SH-SY5Y (cell line): ENCODE measurements at regions not wholly inside any gene's neighbourhood (a gene's known extent, or its start where the extent isn't known, plus 50 kb on each side); places are given as distances from the start of the nearest gene placed in this dataset.

Experiments used
- GATA2 ChIP-seq: IDR thresholded peaks from 2 replicates; pipeline ENCODE4 v1.6.1; 2011; ENCODE audit warnings: mild to moderate bottlenecking, low read depth, low read length
- GATA3 ChIP-seq: IDR thresholded peaks from 2 replicates; pipeline ENCODE4 v1.6.1; 2011; ENCODE audit warnings: low read depth, mild to moderate bottlenecking, low read length, moderate library complexity

DNA sequence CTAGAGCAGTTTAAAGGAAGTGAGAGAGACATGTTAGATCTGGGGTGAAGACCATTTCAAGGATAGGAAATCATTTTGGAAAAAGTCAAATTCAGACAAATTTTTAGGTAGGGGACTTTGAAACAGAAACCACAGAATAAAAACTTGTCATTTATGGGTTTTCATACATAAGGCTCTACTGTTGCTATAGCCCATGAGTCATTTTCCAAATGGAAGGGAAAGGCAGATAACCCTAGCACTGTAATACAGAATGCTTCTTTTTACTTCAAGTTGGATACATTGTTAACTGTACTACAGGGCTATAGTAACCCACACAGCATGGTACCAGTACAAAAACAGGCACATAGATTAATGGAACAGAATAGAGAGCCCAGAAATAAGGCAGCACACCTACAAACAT is 455.4 kb downstream of the EBF1 start:
- TF ChIP-seq GATA3, result no peak

DNA sequence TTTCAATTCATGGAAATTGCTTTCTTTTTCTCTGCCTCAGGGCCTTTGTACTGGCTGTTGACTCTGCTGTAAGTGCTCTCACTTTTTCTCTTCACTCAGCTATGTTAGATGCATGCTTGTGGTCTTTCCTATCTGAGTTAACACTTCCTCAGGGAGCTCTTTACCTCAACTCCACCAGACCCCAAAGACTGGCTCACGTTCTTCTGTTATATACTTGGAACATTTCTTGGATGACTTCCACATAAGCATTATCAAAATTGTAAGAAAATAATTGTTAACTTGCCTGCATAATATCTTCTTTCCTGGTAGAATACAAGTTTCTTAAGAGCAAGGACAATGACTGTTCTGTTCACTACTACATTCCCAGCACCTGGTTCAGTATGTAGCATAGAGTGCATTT is 455.9 kb downstream of the EBF1 start:
- TF ChIP-seq GATA3, result no peak
- no peak for TF ChIP-seq GATA2

DNA sequence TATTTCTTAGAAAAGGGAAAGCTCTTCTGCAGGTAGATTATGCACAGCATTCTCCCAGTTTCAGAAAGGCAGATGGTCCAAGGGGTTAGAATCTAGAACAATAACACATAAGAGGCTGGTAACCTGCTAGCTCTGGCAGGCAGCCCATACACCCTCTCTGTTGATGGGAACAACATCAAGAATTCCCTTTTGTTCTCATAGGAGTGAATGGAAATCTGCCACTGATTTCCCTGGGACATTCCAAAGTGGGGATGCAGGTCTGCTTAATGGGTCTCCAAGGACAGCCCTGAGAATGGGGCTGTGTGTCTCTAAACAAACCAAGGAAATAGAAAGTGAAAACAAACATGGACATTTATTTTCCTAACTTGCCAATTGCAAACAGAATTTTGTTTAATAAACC is 456.8 kb downstream of the EBF1 start:
- TF ChIP-seq GATA2 (no peak), GATA3 (no peak)

DNA sequence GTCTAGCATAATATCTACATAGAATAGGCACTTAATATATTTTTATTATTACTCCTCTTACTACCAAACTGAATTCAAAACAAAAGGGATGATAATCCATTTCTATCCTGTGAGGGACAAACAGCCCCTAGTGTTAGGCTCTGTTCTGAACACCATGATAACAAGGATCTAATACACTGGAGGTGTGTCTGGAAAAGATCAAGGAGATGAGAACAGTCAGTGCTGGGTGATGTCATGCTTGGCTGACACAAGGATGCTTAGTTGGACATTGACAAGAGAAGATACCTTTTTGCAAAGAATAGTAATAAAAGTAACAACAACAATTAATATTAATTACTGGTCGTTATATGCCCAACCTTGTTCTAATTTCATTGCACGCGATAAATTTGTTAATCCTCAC is 458.7 kb downstream of the EBF1 start:
- no peak for TF ChIP-seq GATA3

DNA sequence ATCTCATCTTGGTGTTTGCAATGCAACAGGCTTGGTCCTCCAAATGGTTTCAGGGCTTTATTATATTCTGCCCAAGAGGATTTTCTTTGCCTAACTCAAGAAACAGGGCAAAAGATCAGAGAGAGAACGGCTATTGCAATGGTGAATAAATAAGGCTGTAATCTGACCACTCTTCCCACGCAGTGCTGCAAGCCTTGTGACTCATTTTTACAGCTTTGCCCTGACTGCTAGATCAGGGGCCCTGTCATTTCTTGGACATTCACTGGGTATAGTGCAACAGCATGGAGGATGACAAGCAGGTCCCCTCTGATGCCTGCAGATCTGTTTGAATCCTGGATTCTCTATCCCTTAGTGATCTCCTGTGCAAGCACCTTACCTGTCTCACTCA is 459.1 kb downstream of the EBF1 start:
- TF ChIP-seq GATA3 (no peak), GATA2 (no peak)

DNA sequence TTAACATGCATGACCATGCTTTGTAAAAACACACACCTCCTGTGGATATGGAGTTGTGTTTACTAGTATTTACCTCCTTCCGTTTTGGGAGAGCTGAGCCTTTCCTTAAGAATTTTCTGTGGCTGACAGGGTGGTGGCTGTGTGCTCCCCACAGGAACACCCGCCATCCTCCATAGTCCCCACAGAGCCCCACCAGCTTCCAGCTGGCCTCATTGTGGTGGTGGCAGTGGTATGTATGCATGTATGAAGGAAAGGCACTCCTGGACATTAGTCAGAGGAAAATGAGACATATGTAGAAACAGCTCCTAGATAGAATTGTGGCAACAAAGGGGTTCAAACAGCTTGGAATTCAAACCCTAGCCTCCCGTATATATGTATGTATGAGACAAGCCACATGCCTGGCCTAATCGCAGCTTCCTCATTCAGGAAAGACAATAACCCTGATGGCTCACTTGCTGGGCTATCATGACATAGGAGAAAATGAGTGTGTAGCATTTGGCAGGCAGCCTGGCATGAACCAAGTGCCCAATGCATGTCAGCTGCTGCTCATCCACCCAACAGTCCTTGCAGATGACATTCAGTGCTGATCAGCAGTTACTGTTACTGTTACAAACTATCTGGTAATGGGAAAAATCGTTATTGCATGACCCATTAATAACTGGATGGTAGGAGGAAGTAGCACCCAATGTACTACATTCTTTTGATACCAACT is 459.7 kb downstream of the EBF1 start:
- no peak for TF ChIP-seq GATA3
- TF ChIP-seq GATA2, result no peak

DNA sequence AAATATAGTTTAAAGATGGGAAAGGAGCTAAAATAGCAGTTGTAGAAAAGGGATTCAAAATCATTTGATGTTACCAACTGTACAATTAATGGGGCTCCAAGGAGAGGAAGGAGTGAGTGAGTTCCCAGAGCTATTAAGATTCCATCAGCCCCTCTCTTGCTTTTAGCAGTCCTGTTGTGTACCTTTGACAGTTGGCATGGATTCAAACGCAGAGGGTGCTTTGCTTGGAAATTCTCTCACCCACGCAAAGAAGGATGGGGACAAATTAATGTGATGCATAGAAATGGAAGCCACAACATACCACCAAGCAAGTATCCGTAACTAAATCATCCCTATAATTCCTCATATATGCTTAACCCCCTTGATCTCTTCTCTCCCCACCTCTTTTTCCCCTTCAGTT is 461.3 kb downstream of the EBF1 start:
- no peak for TF ChIP-seq GATA3
- TF ChIP-seq GATA2, result no peak

DNA sequence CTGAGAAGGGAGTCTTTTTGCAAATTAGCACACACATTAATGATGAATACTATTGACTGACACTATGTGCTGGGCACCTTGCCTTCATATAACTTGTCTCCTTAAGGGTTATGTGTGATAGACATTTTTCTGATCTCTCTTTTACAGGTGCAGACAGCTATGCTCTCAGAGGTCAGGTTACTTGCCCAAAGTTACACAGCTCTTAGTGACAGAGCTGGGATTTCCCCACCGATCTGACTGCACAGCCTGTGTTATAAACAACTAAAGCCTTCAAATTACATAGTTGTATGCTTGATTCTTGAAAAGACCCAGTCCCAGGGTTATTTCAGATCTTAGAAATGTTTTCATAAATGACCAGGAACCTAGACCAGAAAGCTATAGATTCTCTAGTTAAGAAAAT is 462.7 kb downstream of the EBF1 start:
- TF ChIP-seq GATA3, result no peak
- TF ChIP-seq GATA2, result no peak

DNA sequence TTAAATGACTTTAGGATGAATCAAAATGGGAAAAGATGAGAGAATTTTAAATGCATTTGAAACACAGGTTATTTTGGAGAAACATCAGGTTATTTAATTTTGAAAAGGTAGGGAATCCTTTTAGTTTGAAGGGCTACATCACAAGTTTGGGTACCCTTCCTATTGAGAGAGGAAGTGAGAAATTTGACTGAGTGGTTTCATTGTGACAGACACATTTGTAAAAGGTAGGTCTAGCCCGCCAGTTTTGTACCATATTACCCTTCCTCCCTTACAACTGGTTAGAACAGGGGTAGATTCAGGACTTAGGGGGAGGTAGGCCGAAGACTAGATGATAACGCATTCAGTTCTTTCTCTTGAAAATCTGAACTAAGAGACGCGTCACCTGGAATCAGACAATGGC is 464.2 kb downstream of the EBF1 start:
- no peak for TF ChIP-seq GATA3
- no peak for TF ChIP-seq GATA2

DNA sequence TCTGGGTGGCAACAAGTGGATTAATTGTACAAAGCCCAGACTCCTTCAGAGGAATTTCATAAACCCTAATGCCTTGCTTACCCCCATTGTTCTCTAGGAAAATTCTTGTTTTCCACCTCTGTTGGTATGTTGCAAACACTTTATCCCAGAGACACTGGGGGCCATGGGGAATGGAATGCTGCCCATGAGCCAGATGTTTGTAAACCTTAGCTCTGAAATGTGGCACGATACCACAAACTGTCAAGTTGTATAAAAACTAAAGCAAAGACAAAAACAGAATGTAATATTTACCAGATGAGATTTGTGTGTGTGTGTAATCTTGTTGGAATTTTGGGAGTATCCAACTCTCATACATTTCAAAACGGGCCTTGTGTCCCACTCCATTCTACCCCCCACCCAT is 465.0 kb downstream of the EBF1 start:
- TF ChIP-seq GATA2, result no peak

DNA sequence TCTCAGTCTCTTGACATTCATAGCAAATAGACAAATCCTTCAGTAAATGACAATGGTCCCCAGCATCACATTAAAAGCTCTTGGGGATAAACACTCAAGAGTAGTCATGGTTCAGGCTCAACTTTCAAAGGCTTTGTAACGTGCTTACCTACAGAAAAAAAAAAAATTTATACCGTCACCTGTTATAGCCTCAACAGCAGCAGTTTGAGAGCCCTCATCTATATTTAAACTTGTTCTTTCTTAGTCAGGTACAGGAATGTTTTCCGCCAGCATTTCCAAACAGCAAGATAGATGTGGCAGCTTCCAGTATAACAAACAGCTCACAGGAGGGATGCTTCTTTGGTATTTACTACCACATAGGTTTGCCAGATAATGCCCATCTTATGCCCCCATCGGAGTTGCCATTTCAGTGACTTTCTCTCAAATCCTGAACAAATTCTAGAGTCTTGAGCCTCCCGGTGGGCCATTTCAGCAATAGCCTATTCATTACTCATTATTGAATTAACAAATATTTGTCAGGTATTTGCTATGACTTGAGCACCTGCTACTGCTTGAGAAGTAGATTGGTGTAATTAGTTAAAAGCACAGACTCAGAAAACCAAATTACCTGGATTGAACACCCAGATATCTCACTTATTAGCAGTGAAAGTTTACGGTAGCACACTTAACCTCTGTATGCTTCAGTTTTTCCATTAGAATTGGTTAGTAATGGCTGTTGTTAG is 470.0 kb downstream of the EBF1 start:
- no peak for TF ChIP-seq GATA2
- TF ChIP-seq GATA3, result no peak

DNA sequence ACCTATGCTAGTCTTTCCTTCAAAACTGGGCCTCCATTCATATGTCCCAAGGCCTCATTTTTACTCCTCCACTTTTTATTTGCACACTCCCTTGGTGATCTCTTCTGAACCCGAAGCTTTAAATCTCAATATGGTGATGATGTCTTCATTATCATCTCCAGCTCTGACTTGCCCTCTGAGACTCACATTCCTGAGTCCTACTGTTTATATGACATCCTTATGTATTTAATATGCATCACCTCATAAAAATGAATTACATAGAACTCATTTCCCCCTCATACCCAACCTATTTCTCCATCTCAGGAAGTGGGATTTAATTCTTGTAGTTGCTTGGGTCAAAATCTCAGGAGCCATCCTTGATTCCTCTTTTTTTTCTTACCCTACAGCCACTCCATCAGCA is 473.0 kb downstream of the EBF1 start:
- TF ChIP-seq GATA3, result no peak
- TF ChIP-seq GATA2, result no peak

DNA sequence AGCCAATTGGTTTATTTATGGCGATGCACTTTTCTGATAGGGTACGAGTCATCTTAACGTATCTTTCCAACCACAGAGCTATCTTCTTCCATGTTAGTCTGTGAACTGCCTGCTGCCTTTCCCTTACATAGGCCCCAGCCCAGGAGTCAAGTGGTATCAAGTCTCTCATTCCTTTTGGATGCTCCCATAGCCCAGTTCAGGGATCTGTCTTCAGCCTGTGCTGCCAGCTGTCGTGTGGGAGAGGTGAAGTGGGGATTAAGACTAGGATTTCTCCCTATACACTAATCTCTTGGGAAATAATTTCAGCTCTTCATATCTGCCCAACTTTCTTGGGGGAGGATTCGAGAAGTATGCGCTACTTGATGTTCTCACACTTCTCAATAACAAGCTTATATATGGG is 475.7 kb downstream of the EBF1 start:
- TF ChIP-seq GATA2, result no peak
- no peak for TF ChIP-seq GATA3

DNA sequence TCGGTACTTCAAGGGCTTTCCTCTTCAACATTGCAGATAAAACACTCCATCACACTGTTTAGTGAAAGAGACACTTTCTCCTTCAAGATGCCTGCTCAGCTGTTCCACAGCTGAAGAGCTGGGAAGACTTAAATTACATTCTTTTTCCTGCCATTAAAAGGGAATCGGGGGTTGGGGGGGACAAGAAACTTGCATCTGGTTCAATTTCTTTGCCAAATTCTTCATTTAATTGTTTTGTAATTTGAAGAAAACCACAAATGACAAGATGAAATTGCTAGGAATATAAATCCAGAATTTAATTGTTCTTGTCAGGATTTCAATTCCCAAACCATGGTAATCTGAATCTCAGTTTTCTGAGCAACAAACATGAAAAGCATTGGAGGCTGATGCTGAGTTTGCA is 478.3 kb downstream of the EBF1 start:
- no peak for TF ChIP-seq GATA3
- no peak for TF ChIP-seq GATA2

DNA sequence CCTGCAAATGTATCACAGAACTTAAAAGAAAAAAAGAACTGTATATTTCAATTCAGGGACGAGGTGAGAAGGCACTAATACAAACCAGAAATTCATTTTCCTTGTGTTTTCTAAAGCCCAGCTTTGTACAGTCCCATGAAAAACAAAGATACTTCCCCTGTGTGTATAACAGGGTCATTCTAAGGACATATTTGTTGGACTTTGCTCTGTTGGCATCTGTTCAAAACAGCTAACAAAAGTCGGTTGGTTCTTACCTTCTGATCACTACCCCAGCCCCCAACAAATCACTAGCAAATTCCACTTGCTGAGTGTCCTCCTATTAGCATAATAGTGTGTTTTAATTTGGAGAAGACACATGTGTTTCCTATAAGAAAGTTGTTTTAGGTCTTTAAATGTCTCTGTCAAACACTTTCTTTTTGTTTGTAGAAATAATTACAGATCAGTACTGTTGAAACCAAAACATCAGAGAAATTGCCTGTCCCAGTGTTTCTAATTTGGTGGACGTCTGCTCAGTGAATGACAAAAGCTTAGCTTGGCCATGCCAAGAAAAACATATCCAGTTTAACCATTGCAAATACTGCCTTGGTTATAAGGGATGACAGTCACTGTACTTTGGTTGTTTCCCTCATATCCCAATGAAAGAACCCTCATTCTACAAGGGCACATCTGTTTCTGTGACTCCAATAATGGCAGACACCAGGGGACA is 480.5 kb downstream of the EBF1 start:
- no peak for TF ChIP-seq GATA3
- no peak for TF ChIP-seq GATA2
